ENCODE measurements at regions not wholly inside any gene's neighbourhood (a gene's known extent, or its start where the extent isn't known, plus 50 kb on each side); places are given as distances from the start of the nearest gene placed in this dataset.

DNA sequence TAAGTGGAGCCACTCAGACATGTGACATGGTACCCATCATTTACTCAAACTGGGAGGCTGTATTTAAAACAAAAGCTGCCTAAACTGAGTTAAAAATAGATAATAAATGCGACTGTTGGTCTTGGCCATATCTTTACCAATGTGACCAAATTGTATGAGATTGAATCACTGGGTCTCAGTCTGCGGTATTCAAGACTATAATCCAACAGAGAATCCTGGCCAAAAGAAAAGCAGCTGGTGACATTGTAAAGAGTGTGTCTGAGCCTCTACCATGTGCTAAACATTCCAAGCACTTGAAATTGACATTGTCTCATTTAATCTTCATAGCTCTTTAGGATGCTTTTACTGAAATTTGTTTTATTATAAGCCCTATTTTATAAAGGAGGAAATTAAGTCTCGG, 282.6 kb downstream of the ZNF608 start:
- H3K27ac Mint-ChIP-seq = no peak overlapping the region
- no peak for ATAC-seq
- no peak for DNase-seq
- H3K27me3 Mint-ChIP-seq = no peaks in the 10 kb centered on the region
- H3K36me3 Mint-ChIP-seq (ENCODE audit: low read depth) = no peaks in the 10 kb centered on the region
- H3K4me3 Mint-ChIP-seq = no peak overlapping the region
- no peaks in the 10 kb centered on the region for H3K9me3 ChIP-seq (ENCODE audit: control insufficient read depth, low read length, poor library complexity, severe bottlenecking)
- H3K4me1 Mint-ChIP-seq = no peaks in the 10 kb centered on the region

DNA sequence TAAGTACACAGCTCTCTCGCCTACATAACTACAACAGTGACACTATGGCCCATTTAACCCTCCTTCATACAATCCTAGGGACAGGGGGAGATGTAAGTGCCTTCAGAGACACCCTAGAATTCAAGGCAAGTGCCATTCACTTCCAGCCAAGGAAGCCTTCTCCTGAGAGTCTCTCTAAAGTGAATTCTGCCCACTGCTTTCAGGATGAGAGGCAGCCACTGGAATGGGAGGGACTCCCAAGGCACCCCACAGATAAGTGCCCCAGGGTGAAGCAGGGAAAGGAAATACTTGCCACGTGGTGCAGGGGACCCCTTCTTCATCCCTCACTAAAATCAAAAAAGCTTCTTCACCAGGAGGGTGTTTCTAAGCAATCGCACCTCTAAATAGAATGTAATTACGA, 283.7 kb downstream of the ZNF608 start:
- Mint-ChIP-seq H3K4me1 (no peaks in the 10 kb centered on the region), H3K27ac (no peak overlapping the region), H3K27me3 (no peaks in the 10 kb centered on the region), H3K4me3 (no peak overlapping the region), H3K36me3 (ENCODE audit: low read depth) (no peaks in the 10 kb centered on the region)
- DNase-seq (no peak), ATAC-seq (no peak)
- H3K9me3 ChIP-seq (ENCODE audit: control insufficient read depth, low read length, poor library complexity, severe bottlenecking) = no peaks in the 10 kb centered on the region

DNA sequence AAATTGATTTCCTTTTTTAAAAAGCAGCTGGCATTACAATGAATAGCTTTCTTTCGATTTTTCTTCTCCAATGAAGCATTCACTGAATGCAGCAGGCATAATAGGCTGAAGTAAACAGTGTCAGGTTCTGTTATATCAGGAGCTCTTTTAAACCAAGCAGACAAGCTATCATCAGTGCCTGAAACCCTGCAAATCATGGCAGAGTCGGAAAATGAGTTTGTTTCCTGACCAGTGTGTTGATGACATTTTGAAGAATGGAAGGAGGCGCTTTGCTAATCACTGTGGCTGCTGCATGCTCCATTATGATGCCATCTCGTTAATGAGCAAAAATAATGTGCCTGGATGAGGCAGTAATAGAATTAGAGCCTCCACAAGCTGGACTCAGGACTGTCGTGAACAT, 284.5 kb downstream of the ZNF608 start:
- no peaks in the 10 kb centered on the region for H3K36me3 Mint-ChIP-seq (ENCODE audit: low read depth)
- DNase-seq (no peak), ATAC-seq (no peak)
- no peak overlapping the region for H3K27ac Mint-ChIP-seq
- H3K9me3 ChIP-seq (ENCODE audit: control insufficient read depth, low read length, poor library complexity, severe bottlenecking) = no peaks in the 10 kb centered on the region
- no peaks in the 10 kb centered on the region for H3K4me1 Mint-ChIP-seq
- no peak overlapping the region for H3K4me3 Mint-ChIP-seq
- no peaks in the 10 kb centered on the region for H3K27me3 Mint-ChIP-seq

DNA sequence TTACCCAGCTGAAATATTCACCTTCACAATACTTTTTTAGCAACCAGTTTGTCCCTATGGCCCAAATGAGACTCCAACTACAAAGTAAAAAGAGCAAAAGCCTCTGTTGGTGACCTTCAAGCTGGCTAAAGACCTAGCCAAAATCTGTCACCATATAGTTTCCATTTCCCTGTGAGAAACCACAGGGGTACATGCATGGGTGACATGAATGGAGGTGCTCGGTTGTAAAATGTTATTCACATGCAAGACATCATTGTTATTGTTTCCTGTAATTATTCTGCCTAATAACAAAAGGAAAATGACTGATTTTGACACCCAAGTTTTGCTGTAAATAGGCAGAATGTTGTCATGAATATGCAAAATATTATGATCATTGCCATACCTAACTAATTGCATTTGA, 285.3 kb downstream of the ZNF608 start:
- no peak overlapping the region for H3K4me3 Mint-ChIP-seq
- no peaks in the 10 kb centered on the region for H3K4me1 Mint-ChIP-seq
- no peaks in the 10 kb centered on the region for H3K27me3 Mint-ChIP-seq
- no peak for ATAC-seq
- no peak for DNase-seq
- no peak overlapping the region for H3K27ac Mint-ChIP-seq
- no peaks in the 10 kb centered on the region for H3K36me3 Mint-ChIP-seq (ENCODE audit: low read depth)
- H3K9me3 ChIP-seq (ENCODE audit: control insufficient read depth, low read length, poor library complexity, severe bottlenecking) = no peaks in the 10 kb centered on the region

DNA sequence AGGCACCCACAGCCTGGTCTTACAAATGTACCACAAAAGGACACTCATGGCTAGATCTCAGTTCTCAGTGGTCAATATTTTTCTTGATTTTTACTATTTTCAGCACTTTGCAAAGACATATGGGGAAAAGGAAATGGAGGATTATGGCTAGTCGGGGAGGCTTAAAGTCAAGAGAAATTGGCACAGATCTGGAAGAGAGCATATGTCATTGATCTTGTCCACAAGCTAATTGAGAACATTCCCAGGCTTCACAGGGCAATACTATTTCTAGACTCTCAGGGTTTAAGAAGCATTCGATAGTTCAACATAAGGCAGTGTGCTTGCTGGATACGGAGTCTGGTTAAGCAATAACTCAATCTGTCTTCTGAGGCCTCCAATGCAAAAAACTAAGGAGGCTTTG, 285.8 kb downstream of the ZNF608 start:
- Mint-ChIP-seq H3K4me1 (no peaks in the 10 kb centered on the region), H3K36me3 (ENCODE audit: low read depth) (no peaks in the 10 kb centered on the region), H3K27me3 (no peaks in the 10 kb centered on the region), H3K4me3 (no peak overlapping the region), H3K27ac (no peak overlapping the region)
- DNase-seq (no peak), ATAC-seq (no peak)
- no peaks in the 10 kb centered on the region for H3K9me3 ChIP-seq (ENCODE audit: control insufficient read depth, low read length, poor library complexity, severe bottlenecking)

DNA sequence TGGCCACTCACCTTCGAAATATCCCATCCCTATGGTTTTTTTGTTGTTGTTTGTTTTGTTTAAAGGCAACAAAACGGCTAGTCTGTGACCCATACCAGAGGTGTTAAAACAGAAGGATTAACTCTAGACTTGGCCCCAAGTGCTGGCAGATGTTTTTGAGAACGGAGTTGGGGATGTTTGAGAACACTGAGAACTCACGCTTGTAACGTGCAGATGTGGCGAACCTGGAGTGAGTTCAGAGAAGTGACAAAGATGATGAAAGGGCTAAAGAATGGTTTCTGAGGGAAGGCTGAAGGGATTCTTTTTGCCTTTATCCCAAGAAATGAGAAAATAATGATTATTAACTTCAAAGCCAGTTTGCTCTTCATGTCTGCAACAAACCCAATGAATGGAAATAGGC, 286.5 kb downstream of the ZNF608 start:
- Mint-ChIP-seq H3K4me1 (no peaks in the 10 kb centered on the region), H3K27ac (no peak overlapping the region), H3K27me3 (no peaks in the 10 kb centered on the region), H3K36me3 (ENCODE audit: low read depth) (no peaks in the 10 kb centered on the region), H3K4me3 (no peak overlapping the region)
- ATAC-seq (no peak), DNase-seq (no peak)
- H3K9me3 ChIP-seq (ENCODE audit: control insufficient read depth, low read length, poor library complexity, severe bottlenecking) = no peaks in the 10 kb centered on the region

DNA sequence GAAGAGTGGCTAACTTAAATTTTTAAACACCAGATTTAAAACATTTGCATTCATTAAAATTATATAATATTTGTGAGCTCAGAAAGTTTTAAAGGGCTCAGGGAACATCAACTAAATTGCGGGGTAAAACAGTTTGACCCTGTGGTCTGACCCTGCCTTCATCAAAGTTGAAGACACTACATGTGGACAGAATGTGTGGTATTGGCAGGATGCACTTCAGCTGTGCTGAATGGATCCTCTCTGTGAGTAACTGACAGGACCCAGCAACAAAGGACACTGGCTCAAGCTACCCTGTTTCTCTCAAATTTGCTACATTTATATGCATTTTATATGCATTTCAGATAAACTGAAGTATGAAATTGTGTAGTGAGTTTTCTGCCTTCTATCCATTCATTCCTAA, 288.5 kb downstream of the ZNF608 start:
- H3K36me3 Mint-ChIP-seq (ENCODE audit: low read depth) = no peaks in the 10 kb centered on the region
- no peak overlapping the region for H3K4me3 Mint-ChIP-seq
- no peaks in the 10 kb centered on the region for H3K27me3 Mint-ChIP-seq
- H3K4me1 Mint-ChIP-seq = no peaks in the 10 kb centered on the region
- DNase-seq (no peak), ATAC-seq (no peak)
- H3K27ac Mint-ChIP-seq = no peak overlapping the region
- no peaks in the 10 kb centered on the region for H3K9me3 ChIP-seq (ENCODE audit: control insufficient read depth, low read length, poor library complexity, severe bottlenecking)

DNA sequence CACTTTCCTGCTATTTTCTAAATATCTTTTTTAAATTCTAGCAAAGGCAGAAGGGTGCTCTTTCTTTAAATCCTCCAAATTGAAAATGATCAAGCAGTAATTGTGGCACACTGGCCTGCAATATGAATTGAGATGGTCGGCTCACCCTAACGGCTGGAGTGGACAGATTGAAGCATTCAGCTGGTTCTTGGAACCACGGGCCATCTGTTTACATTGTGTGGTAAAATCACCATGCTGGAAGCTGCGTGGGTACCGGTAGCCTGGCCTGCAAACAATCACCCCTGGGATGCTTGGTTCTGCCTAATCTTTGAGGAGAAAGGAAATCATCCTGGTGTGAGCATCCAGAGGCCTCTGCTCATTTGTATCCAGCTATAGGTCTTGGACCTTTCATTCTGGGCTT, 289.3 kb downstream of the ZNF608 start:
- no peak for ATAC-seq
- H3K36me3 Mint-ChIP-seq (ENCODE audit: low read depth) = no peaks in the 10 kb centered on the region
- H3K27me3 Mint-ChIP-seq = no peaks in the 10 kb centered on the region
- no peaks in the 10 kb centered on the region for H3K9me3 ChIP-seq (ENCODE audit: control insufficient read depth, low read length, poor library complexity, severe bottlenecking)
- no peak overlapping the region for H3K4me3 Mint-ChIP-seq
- no peaks in the 10 kb centered on the region for H3K4me1 Mint-ChIP-seq
- no peak for DNase-seq
- H3K27ac Mint-ChIP-seq = no peak overlapping the region

DNA sequence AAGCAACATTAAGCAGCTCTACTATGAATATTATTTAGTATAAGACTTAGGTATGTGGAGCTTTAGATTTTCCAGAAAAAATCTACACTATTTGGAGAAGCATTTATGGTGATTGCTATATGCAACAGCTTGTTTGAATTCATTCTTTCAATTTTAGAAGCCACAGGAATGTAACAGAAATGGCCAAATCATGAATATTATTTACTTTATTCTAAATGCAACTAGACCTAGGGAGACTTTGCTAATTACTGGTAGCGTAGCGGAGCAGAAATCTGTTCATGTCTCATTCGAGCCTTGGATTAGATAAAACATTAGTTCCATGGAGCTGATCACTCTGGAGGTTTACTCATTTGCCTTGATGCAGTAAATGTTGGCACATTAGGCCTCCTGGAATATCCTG, 290.2 kb downstream of the ZNF608 start:
- DNase-seq (no peak), ATAC-seq (no peak)
- H3K27ac Mint-ChIP-seq = no peak overlapping the region
- H3K9me3 ChIP-seq (ENCODE audit: control insufficient read depth, low read length, poor library complexity, severe bottlenecking) = no peaks in the 10 kb centered on the region
- no peaks in the 10 kb centered on the region for H3K4me1 Mint-ChIP-seq
- H3K36me3 Mint-ChIP-seq (ENCODE audit: low read depth) = no peaks in the 10 kb centered on the region
- no peak overlapping the region for H3K4me3 Mint-ChIP-seq
- no peaks in the 10 kb centered on the region for H3K27me3 Mint-ChIP-seq

DNA sequence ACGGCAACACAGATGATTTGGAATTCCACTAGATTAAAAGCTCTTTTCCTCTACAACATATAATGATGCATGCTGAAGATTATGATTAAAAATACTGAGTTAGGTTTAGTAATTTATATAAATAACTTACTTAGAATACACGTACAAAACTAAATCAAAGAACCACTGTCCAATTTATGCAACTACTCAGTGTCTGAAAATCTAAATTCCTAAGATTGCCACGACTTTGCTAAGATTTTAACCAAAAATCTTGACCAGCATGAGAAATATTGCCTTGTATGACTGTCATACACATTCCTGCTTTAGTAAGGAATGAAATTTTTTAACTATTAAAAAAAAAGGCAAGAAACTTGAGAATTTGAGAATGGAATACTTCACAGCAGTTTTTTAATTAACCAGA, 292.4 kb downstream of the ZNF608 start:
- no peaks in the 10 kb centered on the region for H3K9me3 ChIP-seq (ENCODE audit: control insufficient read depth, low read length, poor library complexity, severe bottlenecking)
- DNase-seq = no peak
- no peaks in the 10 kb centered on the region for H3K27me3 Mint-ChIP-seq
- H3K36me3 Mint-ChIP-seq (ENCODE audit: low read depth) = no peaks in the 10 kb centered on the region
- no peak for ATAC-seq
- H3K4me1 Mint-ChIP-seq = no peaks in the 10 kb centered on the region
- H3K4me3 Mint-ChIP-seq = no peak overlapping the region
- H3K27ac Mint-ChIP-seq = no peak overlapping the region

DNA sequence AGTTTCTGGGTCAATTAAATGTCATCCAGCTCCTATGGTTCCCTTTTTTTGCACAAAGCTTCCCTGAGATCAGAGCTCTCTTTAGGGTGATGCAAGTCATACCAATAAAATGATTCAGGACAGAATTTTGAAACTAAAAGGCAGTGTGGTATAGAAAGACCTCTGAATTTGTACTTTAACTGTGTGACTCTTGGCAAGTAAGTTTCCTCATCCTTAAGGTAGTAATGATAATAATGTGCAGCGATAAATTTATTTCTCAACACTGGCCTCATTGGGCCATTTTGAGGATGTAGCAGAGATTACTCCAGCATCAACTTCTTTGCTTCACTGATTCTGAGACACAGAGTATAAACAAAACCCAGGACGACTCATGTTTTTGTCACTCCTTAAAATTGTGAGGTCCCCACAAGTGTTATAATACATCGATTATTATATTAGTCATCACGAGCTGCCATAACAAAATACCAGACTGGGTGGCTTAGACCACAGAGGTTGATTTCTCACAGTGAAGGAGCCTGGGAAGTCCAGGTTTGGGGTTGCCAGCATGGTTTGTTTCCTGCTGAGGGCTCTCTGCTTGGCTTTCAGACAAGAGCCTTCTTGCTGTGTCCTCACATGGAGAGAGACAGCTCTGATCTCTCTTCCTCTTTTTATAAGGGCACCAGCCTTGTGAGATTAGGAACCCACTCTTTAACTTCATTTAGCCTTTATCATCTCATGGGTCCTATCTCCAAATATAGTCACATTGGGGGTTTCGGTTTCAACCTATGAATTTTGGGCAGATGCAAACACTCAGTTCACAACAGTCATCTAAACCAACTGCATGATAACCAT, 293.0 kb downstream of the ZNF608 start:
- peak; percentile 50 for ATAC-seq
- Mint-ChIP-seq H3K27ac (no peak overlapping the region), H3K36me3 (ENCODE audit: low read depth) (no peaks in the 10 kb centered on the region), H3K27me3 (no peaks in the 10 kb centered on the region), H3K4me1 (no peaks in the 10 kb centered on the region), H3K4me3 (no peak overlapping the region)
- H3K9me3 ChIP-seq (ENCODE audit: control insufficient read depth, low read length, poor library complexity, severe bottlenecking) = no peaks in the 10 kb centered on the region
- DNase-seq = no peak

DNA sequence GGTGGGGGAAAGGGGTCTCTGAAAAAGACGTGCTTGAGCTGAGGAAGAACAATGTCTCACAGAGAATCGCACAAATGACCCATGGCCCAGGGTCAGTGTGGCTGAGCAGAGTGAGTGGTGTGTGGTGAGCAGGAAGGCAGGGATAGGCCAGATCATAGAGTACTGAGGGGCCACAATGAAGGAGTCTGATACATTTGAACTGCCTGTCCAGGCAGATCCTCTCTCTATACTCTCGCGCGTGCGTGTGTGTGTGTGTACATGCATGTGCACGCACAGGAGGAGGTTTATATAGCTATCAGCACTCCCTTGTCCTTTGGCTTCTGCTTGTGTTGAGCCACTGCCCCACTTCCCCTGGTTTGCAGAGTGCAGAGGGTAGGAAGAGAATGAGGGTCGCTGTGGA, 294.0 kb downstream of the ZNF608 start:
- H3K9me3 ChIP-seq (ENCODE audit: control insufficient read depth, low read length, poor library complexity, severe bottlenecking) = no peaks in the 10 kb centered on the region
- Mint-ChIP-seq H3K4me3 (no peak overlapping the region), H3K27me3 (no peaks in the 10 kb centered on the region), H3K4me1 (no peaks in the 10 kb centered on the region), H3K36me3 (ENCODE audit: low read depth) (no peaks in the 10 kb centered on the region), H3K27ac (no peak overlapping the region)
- ATAC-seq (no peak), DNase-seq (no peak)

DNA sequence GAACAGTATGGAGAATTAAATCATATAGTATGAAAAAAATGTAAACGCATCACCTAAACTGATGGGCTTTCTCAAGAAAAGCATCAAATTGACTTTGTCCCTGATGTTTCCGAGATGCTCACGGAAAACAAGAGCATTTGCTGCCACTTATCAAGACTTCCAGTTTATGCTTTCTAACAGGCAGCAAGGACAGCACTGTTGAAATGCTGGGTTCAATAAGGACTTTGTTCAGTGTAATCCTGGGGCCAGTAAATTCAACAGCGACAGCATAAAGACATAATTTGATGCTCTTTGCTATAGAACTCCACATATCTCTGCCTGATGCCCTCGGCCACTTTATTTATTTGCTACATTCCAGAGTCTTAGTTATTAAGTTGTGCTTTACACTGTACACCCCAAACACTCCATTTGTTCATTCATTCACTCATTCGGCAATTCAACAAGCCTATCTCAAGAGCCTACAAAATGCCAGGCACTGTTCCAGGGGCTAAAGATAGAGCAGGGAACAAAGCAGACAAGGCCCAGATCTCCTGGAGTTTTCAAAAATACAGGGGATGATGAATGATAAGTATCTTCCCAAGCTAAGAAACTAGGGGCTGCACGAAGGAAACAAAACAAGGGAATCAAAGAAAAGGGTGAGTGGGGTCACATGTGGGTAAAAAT, 294.6 kb downstream of the ZNF608 start:
- Mint-ChIP-seq H3K4me1 (no peaks in the 10 kb centered on the region), H3K27me3 (no peaks in the 10 kb centered on the region), H3K36me3 (ENCODE audit: low read depth) (no peaks in the 10 kb centered on the region), H3K27ac (no peak overlapping the region), H3K4me3 (no peak overlapping the region)
- ATAC-seq (no peak), DNase-seq (no peak)
- no peaks in the 10 kb centered on the region for H3K9me3 ChIP-seq (ENCODE audit: control insufficient read depth, low read length, poor library complexity, severe bottlenecking)

DNA sequence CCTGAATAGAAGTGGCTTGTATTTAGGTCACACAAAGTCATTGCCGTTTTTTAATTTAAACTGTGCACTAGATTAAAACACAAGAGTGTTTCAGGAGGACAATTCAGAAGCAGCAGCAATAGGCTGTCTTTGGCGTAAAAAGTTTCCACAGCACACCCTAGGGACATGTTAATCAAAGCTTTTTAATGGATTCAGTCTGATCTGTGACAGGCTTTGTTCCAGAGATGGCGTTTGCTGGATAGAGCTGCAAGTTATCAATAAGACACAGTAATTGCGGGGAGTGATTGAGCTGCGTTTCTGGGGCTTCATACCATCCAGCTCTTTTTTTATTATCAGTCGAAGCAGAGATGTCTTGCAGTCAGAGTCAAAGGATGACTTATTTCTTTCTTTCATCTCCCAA, 300.3 kb downstream of the ZNF608 start:
- Mint-ChIP-seq H3K27me3 (no peaks in the 10 kb centered on the region), H3K4me1 (no peaks in the 10 kb centered on the region), H3K4me3 (no peak overlapping the region), H3K27ac (no peak overlapping the region), H3K36me3 (ENCODE audit: low read depth) (no peaks in the 10 kb centered on the region)
- ATAC-seq = no peak
- DNase-seq = no peak
- H3K9me3 ChIP-seq (ENCODE audit: control insufficient read depth, low read length, poor library complexity, severe bottlenecking) = no peaks in the 10 kb centered on the region
